Endodermal cell (in vitro differentiated cells): ENCODE measurements at regions not wholly inside any gene's neighbourhood (a gene's known extent, or its start where the extent isn't known, plus 50 kb on each side); places are given as distances from the start of the nearest gene placed in this dataset.

Experiments used
- DNase-seq: peaks from one replicate; pipeline ENCODE4 v3.0.0-alpha.2; 2017
- H3K27ac ChIP-seq: 2 replicates; pipeline ENCODE4 v1.5.1; 2013; ENCODE audit warnings: mild to moderate bottlenecking, low read depth, low read length, moderate library complexity
- H3K27me3 ChIP-seq: 2 replicates; pipeline ENCODE4 v1.6.1; 2013; ENCODE audit warnings: mild to moderate bottlenecking, low read length, moderate library complexity; ENCODE audit not compliant: insufficient read depth, control insufficient read depth, poor library complexity, severe bottlenecking
- H3K36me3 ChIP-seq: 2 replicates; pipeline ENCODE4 v1.7.0; 2013; ENCODE audit warnings: mild to moderate bottlenecking, low read length, moderate library complexity; ENCODE audit not compliant: control insufficient read depth, insufficient read depth
- H3K4me1 ChIP-seq: one replicate; pipeline ENCODE4 v1.7.0; 2013; ENCODE audit warnings: low read length; ENCODE audit not compliant: control insufficient read depth, insufficient read depth
- H3K4me3 ChIP-seq: 2 replicates; pipeline ENCODE4 v1.5.1; 2013; ENCODE audit warnings: mild to moderate bottlenecking, low read length, moderate library complexity
- H3K9ac ChIP-seq: 2 replicates; pipeline ENCODE4 v1.6.1; 2013; ENCODE audit warnings: mild to moderate bottlenecking, low read length, moderate library complexity; ENCODE audit not compliant: poor library complexity, severe bottlenecking; ENCODE audit errors: extremely low read depth
- H3K9me3 ChIP-seq: 2 replicates; pipeline ENCODE4 v1.6.1; 2013; ENCODE audit warnings: mild to moderate bottlenecking, low read length, moderate library complexity; ENCODE audit not compliant: control insufficient read depth
- H3K27ac Mint-ChIP-seq: 2 replicates; pipeline ENCODE4 v1.8.0; 2020; ENCODE audit warnings: mixed read lengths
- H3K27me3 Mint-ChIP-seq: 2 replicates; pipeline ENCODE4 v1.8.0; 2021; ENCODE audit warnings: mild to moderate bottlenecking, mixed read lengths; ENCODE audit not compliant: insufficient read depth
- H3K36me3 Mint-ChIP-seq: 2 replicates; pipeline ENCODE4 v1.8.0; 2020; ENCODE audit warnings: low read depth, mixed read lengths
- H3K4me1 Mint-ChIP-seq: 2 replicates; pipeline ENCODE4 v1.8.0; 2020; ENCODE audit warnings: mixed read lengths
- H3K4me3 Mint-ChIP-seq: 2 replicates; pipeline ENCODE4 v1.8.0; 2020; ENCODE audit warnings: mild to moderate bottlenecking, moderate library complexity, mixed read lengths
- H3K9me3 Mint-ChIP-seq: 2 replicates; pipeline ENCODE4 v1.8.0; 2020; ENCODE audit warnings: mild to moderate bottlenecking, mixed read lengths
- WGBS, 2 experiments: methylation state at CpG; one replicate each; pipeline versions ENCODE4 v1.1.5 to v1.1.7; 2013; ENCODE audit warnings: missing lambda C conversion rate in 2 of 2, mixed read lengths in 1 of 2; ENCODE audit not compliant: insufficient coverage in 1 of 2, insufficient read length in 1 of 2; 5-methylcytosine and 5-hydroxymethylcytosine counted together
- TF ChIP-seq, protein P1 (sequence below): fragments of 200-600 bp; sonication (generic); conservative IDR thresholded peaks from 2 replicates; pipeline ENCODE4 v1.5.0; 2021; ENCODE audit warnings: antibody characterized with exemption, mild to moderate bottlenecking

DNA sequence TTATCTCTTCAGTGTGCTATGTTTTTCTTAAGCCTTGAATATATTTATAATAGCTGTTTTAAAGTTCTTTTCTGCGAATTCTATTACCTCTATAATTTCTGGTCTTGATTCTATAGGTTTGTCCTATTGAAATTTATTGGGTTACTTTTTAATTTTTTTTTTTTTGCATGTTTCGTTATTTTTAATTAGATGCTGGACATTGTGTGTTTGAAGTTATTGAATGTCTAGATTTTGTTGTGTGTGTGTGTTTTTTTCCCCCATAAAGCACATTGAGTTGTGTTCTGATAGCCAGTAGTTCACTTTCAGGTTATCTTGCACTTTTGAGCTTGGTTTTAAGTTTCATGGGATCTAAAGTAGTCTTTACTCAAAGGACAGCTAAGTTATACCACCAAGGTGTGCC, 394.9 kb downstream of the RPS24 start:
- WGBS, 2 experiments: 100% methylated on average over 2 of the region's 2 CpGs; no CpG with 5 or more reads in 1 of the 2 experiments
- no peak overlapping the region for H3K27ac Mint-ChIP-seq

DNA sequence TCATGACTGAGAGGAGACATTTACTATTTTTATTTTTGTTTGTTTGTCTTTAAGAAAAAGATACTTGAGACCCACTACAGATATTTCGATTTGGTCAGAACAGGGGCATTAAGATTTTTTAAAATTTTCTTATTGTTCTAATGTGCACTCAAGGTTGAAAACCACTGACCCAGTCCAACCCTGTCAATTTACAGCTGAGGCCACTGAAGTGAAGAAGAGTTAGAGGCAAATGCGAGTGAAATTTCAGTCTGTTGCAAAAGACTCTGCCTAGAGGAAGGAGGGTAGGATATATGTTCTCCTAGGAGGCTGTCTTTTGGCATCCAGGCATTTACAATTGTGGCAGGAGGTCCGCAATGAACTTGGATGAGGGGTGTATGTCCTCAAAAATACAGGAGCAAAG, 396.3 kb downstream of the RPS24 start:
- H3K27me3 ChIP-seq: no peaks in the 10 kb centered on the region
- 90 to 91% methylated on average over 2 to 3 of the region's 3 CpGs for WGBS, 2 experiments
- H3K27me3 Mint-ChIP-seq: no peaks in the 10 kb centered on the region

More for the DNA sequence above, 394.9 kb downstream of the RPS24 start:
- Histone ChIP-seq H3K9ac (no peak overlapping the region), H3K4me1 (no peaks in the 10 kb centered on the region), H3K27ac (no peak overlapping the region), H3K27me3 (no peaks in the 10 kb centered on the region), H3K9me3 (peaks cover 6% of the 10 kb centered on the region), H3K4me3 (no peak overlapping the region), H3K36me3 (no peaks in the 10 kb centered on the region)
- DNase-seq: no peak
- H3K4me3 Mint-ChIP-seq: no peak overlapping the region
- no peaks in the 10 kb centered on the region for H3K36me3 Mint-ChIP-seq
- TF ChIP-seq, protein P1, sequence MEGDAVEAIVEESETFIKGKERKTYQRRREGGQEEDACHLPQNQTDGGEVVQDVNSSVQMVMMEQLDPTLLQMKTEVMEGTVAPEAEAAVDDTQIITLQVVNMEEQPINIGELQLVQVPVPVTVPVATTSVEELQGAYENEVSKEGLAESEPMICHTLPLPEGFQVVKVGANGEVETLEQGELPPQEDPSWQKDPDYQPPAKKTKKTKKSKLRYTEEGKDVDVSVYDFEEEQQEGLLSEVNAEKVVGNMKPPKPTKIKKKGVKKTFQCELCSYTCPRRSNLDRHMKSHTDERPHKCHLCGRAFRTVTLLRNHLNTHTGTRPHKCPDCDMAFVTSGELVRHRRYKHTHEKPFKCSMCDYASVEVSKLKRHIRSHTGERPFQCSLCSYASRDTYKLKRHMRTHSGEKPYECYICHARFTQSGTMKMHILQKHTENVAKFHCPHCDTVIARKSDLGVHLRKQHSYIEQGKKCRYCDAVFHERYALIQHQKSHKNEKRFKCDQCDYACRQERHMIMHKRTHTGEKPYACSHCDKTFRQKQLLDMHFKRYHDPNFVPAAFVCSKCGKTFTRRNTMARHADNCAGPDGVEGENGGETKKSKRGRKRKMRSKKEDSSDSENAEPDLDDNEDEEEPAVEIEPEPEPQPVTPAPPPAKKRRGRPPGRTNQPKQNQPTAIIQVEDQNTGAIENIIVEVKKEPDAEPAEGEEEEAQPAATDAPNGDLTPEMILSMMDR: no peak
- H3K4me1 Mint-ChIP-seq: peaks cover 8% of the 10 kb centered on the region
- H3K27me3 Mint-ChIP-seq: no peaks in the 10 kb centered on the region
- peaks cover 13% of the 10 kb centered on the region for H3K9me3 Mint-ChIP-seq

DNA sequence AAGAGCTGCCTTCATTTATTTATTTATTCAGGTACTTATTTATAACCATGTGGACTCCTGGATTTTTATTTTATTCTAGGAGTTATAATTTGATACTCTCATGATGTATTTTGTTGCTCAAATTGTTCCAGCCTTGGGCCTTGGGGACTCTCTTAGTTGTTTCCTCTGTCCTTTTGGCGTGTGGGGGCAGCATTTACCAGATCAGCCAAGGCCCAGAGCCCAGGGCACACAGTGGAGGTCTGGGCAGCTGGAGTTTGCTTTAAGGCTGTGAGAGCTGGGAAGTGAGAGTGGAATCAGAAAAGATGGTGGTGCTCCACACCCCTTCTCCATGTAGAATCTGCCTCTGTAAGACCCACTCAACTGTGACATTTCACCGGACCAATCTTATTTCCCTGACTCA, 398.9 kb downstream of the RPS24 start:
- H3K27me3 ChIP-seq: no peaks in the 10 kb centered on the region

More for the DNA sequence above, 396.3 kb downstream of the RPS24 start:
- DNase-seq: no peak
- Mint-ChIP-seq H3K36me3 (no peaks in the 10 kb centered on the region), H3K4me1 (peaks cover 18% of the 10 kb centered on the region), H3K9me3 (peaks cover 5% of the 10 kb centered on the region), H3K4me3 (no peak overlapping the region), H3K27ac (no peak overlapping the region)
- no peak overlapping the region for H3K4me3 ChIP-seq
- H3K9ac ChIP-seq: no peak overlapping the region
- peaks cover 6% of the 10 kb centered on the region for H3K9me3 ChIP-seq
- no peaks in the 10 kb centered on the region for H3K4me1 ChIP-seq
- no peaks in the 10 kb centered on the region for H3K36me3 ChIP-seq
- TF ChIP-seq, protein P1: no peak
- no peak overlapping the region for H3K27ac ChIP-seq

More for the DNA sequence above, 398.9 kb downstream of the RPS24 start:
- no peak overlapping the region for H3K27ac Mint-ChIP-seq
- no peak overlapping the region for H3K9ac ChIP-seq
- peaks cover 16% of the 10 kb centered on the region for H3K4me1 ChIP-seq
- 66% methylated on average over 2 of the region's 2 CpGs; no CpG with 5 or more reads in 1 of the 2 experiments for WGBS, 2 experiments
- TF ChIP-seq, protein P1: peak; percentile 48
- H3K27me3 Mint-ChIP-seq: no peaks in the 10 kb centered on the region
- H3K4me3 ChIP-seq: no peak overlapping the region
- peak; percentile 53 for DNase-seq
- no peaks in the 10 kb centered on the region for H3K36me3 ChIP-seq
- no peaks in the 10 kb centered on the region for H3K9me3 Mint-ChIP-seq
- H3K9me3 ChIP-seq: peaks cover 6% of the 10 kb centered on the region
- H3K4me3 Mint-ChIP-seq: no peak overlapping the region
- peaks cover 41% of the 10 kb centered on the region for H3K4me1 Mint-ChIP-seq
- no peak overlapping the region for H3K27ac ChIP-seq
- H3K36me3 Mint-ChIP-seq: no peaks in the 10 kb centered on the region
